Retina (tissue), 1 donor: ENCODE measurements at regions not wholly inside any gene's neighbourhood (a gene's known extent, or its start where the extent isn't known, plus 50 kb on each side); places are given as distances from the start of the nearest gene placed in this dataset.

Experiments
- DNase-seq: peaks from one replicate; pipeline ENCODE4 v3.0.0-alpha.2; 2016

- DNase-seq = no peak
Measured at GRCh38 chr17:34527908-34528470, 51.4 kb upstream of the TMEM132E start.

GRCh38 chr17:34527136-34527907 lies 52.1 kb upstream of the TMEM132E start:
- DNase-seq = no peak

- DNase-seq = no peak
Measured at GRCh38 chr17:34525651-34526050, 53.7 kb upstream of the TMEM132E start.

- DNase-seq = no peak
Measured at GRCh38 chr17:34521955-34522354, 57.4 kb upstream of the TMEM132E start.

- DNase-seq = no peak
Measured at GRCh38 chr17:34519282-34519681, 60.1 kb upstream of the TMEM132E start.

GRCh38 chr17:34517406-34517805 lies 62.0 kb upstream of the TMEM132E start:
- no peak for DNase-seq

GRCh38 chr17:34511931-34512330 lies 67.5 kb upstream of the TMEM132E start:
- no peak for DNase-seq

GRCh38 chr17:34511265-34511664 lies 68.1 kb upstream of the TMEM132E start:
- no peak for DNase-seq

GRCh38 chr17:34504814-34505484 lies 74.4 kb upstream of the TMEM132E start:
- no peak for DNase-seq

- DNase-seq = peak; percentile 39
Measured at GRCh38 chr17:34503528-34504195, 75.7 kb upstream of the TMEM132E start.

- DNase-seq = no peak
Measured at GRCh38 chr17:34502426-34502825, 77.0 kb upstream of the TMEM132E start.

GRCh38 chr17:34499576-34499975 lies 79.8 kb upstream of the TMEM132E start:
- DNase-seq = no peak

GRCh38 chr17:34493917-34494316 lies 85.5 kb upstream of the TMEM132E start:
- DNase-seq = no peak

- DNase-seq = peak; percentile 64
Measured at GRCh38 chr17:34487626-34488025, 91.8 kb upstream of the TMEM132E start.

- DNase-seq = no peak
Measured at GRCh38 chr17:34486761-34487160, 92.6 kb upstream of the TMEM132E start.

- no peak for DNase-seq
Measured at GRCh38 chr17:34485999-34486398, 93.4 kb upstream of the TMEM132E start.

- no peak for DNase-seq
Measured at GRCh38 chr17:34484193-34484733, 95.1 kb upstream of the TMEM132E start.

GRCh38 chr17:34482730-34483129 lies 96.7 kb upstream of the TMEM132E start:
- DNase-seq = no peak

- DNase-seq = no peak
Measured at GRCh38 chr17:34481779-34482178, 97.6 kb upstream of the TMEM132E start.

GRCh38 chr17:34479371-34479770 lies 100.0 kb upstream of the TMEM132E start:
- no peak for DNase-seq

- DNase-seq = no peak
Measured at GRCh38 chr17:34478244-34478643, 101.1 kb upstream of the TMEM132E start.

- peak; percentile 20 for DNase-seq
Measured at GRCh38 chr17:34475296-34475695, 104.1 kb upstream of the TMEM132E start.

- DNase-seq = no peak
Measured at GRCh38 chr17:34474706-34475105, 104.7 kb upstream of the TMEM132E start.
